Endothelial cell of umbilical vein (primary cell): ENCODE measurements at regions not wholly inside any gene's neighbourhood (a gene's known extent, or its start where the extent isn't known, plus 50 kb on each side); places are given as distances from the start of the nearest gene placed in this dataset.

Experiments
- CTCF ChIP-seq, 2 donors: IDR thresholded peaks; 1 replicate in 1 of 2; 2 replicates in 1 of 2; pipeline ENCODE4 v1.5.1; 2011; ENCODE audit warnings: low read length in 2 of 2, mild to moderate bottlenecking in 2 of 2, moderate library complexity in 2 of 2, control low read depth in 1 of 2, inconsistent platforms in 1 of 2, low read depth in 1 of 2; ENCODE audit not compliant: insufficient read depth in 1 of 2; ENCODE audit errors: extremely low read depth in 1 of 2
- FOS ChIP-seq: IDR thresholded peaks from 2 replicates; pipeline ENCODE4 v1.6.1; 2011; ENCODE audit warnings: mild to moderate bottlenecking, low read length, moderate library complexity, borderline replicate concordance; ENCODE audit not compliant: insufficient read depth
- MAX ChIP-seq: IDR thresholded peaks from 2 replicates; pipeline ENCODE4 v1.6.1; 2011; ENCODE audit not compliant: insufficient read depth, insufficient read length

GRCh38 chr1:78760858-78761257 lies 111.2 kb downstream of the IFI44 start:
- TF ChIP-seq CTCF (IDR thresholded peaks at IDR 0.05; ENCODE audit: extremely low read depth in 1 of 2, insufficient read depth in 1 of 2, low read depth in 1 of 2, low read length in 2 of 2) (no peak), FOS (peak; percentile 24), MAX (no peak)
